ENCODE measurements at regions not wholly inside any gene's neighbourhood (a gene's known extent, or its start where the extent isn't known, plus 50 kb on each side); places are given as distances from the start of the nearest gene placed in this dataset.

DNA sequence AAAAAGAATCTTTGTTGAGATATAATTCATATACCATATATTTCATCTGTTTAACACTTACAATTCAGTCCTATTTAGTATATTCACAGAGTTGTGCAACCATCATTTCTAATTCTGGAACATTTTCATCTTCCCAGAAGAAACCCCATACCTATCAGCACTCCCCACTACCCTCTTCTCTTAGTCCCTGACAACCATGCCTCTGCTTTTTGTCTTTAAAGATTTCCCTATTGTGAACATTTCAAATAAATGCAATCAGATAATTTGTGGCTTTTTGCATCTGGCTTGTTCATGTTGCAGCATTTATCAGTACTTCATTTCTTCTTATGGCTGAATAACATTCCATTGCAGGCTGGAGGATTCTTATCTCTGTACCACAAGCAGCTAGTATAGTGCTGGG is 305.9 kb upstream of the MEX3C start:
- no peak overlapping the region for H3K4me3 Mint-ChIP-seq
- Histone ChIP-seq H3K23ac (ENCODE audit: insufficient read length, low read depth, low read length) (no peak overlapping the region), H3K23me2 (ENCODE audit: insufficient read length, low read depth, low read length, poor library complexity, severe bottlenecking) (no peaks in the 10 kb centered on the region), H3K79me1 (ENCODE audit: insufficient read depth, low read depth, low read length, poor library complexity, severe bottlenecking) (no peaks in the 10 kb centered on the region), H2BK5ac (ENCODE audit: insufficient read length, low read length) (no peak overlapping the region), H2BK15ac (ENCODE audit: low read depth, low read length) (no peak overlapping the region), H2BK20ac (ENCODE audit: low read depth, low read length, poor library complexity, severe bottlenecking) (no peak overlapping the region), H3K4me2 (ENCODE audit: insufficient read depth, insufficient read length, low read length) (no peak overlapping the region), H4K8ac (replicated peaks; ENCODE audit: insufficient read length, low read depth, low read length) (no peak overlapping the region), H3K27ac (ENCODE audit: insufficient read length, low read depth, low read length) (no peak overlapping the region), H4K91ac (ENCODE audit: insufficient read length, low read depth, low read length) (no peak overlapping the region), H2BK120ac (ENCODE audit: low read depth, low read length, poor library complexity, severe bottlenecking) (no peak overlapping the region), H3K4ac (ENCODE audit: low read depth, low read length) (no peak overlapping the region), H3K4me1 (ENCODE audit: insufficient read depth, low read length) (no peaks in the 10 kb centered on the region), H3K14ac (ENCODE audit: insufficient read depth, low read length) (no peak overlapping the region), H3K79me2 (ENCODE audit: insufficient read depth, low read length) (no peaks in the 10 kb centered on the region), H3K56ac (ENCODE audit: insufficient read length, low read depth, low read length) (no peak overlapping the region), H3K9me3 (ENCODE audit: control insufficient read depth, low read depth, low read length) (peaks cover 12% of the 10 kb centered on the region), H2AK5ac (ENCODE audit: insufficient read length, low read length) (no peak overlapping the region), H2BK12ac (ENCODE audit: insufficient read length, low read depth, low read length) (no peak overlapping the region), H3T11ph (ENCODE audit: low read length) (no peak overlapping the region), H3K18ac (ENCODE audit: insufficient read length, low read depth, low read length) (no peak overlapping the region), H4K20me1 (ENCODE audit: control insufficient read depth, insufficient read depth, insufficient read length) (no peaks in the 10 kb centered on the region), H4K5ac (ENCODE audit: insufficient read length, low read depth, low read length) (no peak overlapping the region), H3K9ac (ENCODE audit: extremely low read depth, insufficient read length, low read length) (no peak overlapping the region), H2AFZ (ENCODE audit: low read length) (no peak overlapping the region), H3K27me3 (ENCODE audit: insufficient read depth, low read length) (no peaks in the 10 kb centered on the region)
- H3K36me3 Mint-ChIP-seq (ENCODE audit: insufficient read depth in 1 of 3, low read depth in 3 of 3): peaks cover 9 to 15% (median 11%) of the 10 kb centered on the region in 3 experiments; a peak in 6 of 7 replicates
- no peak for DNase-seq
- no peaks in the 10 kb centered on the region for H3K4me1 Mint-ChIP-seq
- peaks cover 1% of the 10 kb centered on the region; the same call in 1 of the 2 replicates for H3K27me3 Mint-ChIP-seq (ENCODE audit: low read depth)
- H3K9me3 Mint-ChIP-seq: peaks cover 9 to 15% of the 10 kb centered on the region in 2 experiments
- no peak overlapping the region for H3K27ac Mint-ChIP-seq
- TF ChIP-seq, protein P1, sequence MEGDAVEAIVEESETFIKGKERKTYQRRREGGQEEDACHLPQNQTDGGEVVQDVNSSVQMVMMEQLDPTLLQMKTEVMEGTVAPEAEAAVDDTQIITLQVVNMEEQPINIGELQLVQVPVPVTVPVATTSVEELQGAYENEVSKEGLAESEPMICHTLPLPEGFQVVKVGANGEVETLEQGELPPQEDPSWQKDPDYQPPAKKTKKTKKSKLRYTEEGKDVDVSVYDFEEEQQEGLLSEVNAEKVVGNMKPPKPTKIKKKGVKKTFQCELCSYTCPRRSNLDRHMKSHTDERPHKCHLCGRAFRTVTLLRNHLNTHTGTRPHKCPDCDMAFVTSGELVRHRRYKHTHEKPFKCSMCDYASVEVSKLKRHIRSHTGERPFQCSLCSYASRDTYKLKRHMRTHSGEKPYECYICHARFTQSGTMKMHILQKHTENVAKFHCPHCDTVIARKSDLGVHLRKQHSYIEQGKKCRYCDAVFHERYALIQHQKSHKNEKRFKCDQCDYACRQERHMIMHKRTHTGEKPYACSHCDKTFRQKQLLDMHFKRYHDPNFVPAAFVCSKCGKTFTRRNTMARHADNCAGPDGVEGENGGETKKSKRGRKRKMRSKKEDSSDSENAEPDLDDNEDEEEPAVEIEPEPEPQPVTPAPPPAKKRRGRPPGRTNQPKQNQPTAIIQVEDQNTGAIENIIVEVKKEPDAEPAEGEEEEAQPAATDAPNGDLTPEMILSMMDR (conservative IDR thresholded peaks at IDR 0.05): no peak
